HG02840 (cell line): ENCODE measurements at regions not wholly inside any gene's neighbourhood (a gene's known extent, or its start where the extent isn't known, plus 50 kb on each side); places are given as distances from the start of the nearest gene placed in this dataset.
"Not testable (repeated sequence)": the region's sequence is repeated elsewhere in the genome, so short reads cannot be mapped to it uniquely, and the experiment has no call there.

Source experiments
- ATAC-seq: cut with Tn5 transposase; IDR thresholded peaks from one replicate; pipeline ENCODE4 v1.9.1; 2021; ENCODE audit warnings: mild to moderate bottlenecking, moderate library complexity, moderate number of reproducible peaks; ENCODE audit not compliant: unreplicated experiment, low FRiP score

DNA sequence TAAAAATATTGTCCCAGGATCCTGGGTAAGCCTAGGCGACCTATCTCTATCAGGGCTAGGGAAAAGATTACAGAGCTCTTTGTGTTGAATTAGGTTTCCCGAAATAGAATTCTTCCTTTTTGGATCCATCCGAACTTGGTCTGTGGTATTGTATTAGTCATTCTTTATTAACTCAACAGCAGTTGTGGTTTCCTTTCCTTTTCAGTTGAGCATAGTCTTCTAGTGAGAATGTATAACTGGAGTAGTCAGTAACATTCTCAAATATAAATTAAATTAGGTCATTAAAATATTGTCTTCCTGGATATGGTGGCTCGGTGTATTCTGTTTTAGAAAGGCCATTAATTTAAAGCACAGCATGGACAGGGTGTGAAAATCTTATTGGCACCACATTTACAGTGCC lies 520.4 kb downstream of the NLGN4X start:
- no peak for ATAC-seq

DNA sequence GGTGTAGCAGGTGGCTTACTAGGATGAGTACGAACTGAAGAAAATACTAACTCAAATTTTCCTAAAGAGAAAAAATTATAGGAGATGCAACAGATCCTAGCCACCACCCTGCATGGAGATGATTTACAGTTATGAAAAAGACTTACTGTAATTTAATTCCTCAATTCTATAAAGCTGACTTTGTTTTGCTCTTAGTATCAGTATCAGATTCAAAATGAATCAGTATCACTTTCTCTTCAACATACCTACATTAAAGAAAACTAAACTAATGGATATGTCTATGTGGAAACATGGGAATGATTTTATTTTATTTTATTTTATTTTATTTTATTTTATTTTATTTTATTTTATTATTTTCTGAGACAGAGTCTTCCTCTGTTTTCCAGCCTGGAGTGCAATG lies 525.8 kb downstream of the NLGN4X start:
- ATAC-seq: no peak

GRCh38 chrX:5695971-5696370 lies 532.7 kb downstream of the NLGN4X start:
- no peak for ATAC-seq

DNA sequence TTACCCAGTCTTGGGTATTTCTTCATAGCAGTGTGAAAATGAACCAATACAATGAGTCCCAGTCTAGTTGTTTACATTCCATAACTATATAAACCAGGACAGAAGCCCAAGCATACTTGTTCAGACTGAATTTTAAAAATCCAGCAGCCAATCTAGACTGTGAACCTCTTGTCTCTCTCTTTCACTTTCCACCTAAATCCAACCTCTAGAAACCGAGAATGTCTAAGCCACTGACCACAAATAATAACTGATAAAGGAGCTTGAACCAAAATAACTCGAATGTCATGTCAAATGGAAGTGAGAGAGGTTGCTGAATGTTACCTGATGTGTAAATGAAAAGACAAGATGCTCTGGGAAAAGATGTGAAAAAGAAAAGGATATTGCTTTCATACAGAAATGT lies 544.7 kb downstream of the NLGN4X start:
- no peak for ATAC-seq

DNA sequence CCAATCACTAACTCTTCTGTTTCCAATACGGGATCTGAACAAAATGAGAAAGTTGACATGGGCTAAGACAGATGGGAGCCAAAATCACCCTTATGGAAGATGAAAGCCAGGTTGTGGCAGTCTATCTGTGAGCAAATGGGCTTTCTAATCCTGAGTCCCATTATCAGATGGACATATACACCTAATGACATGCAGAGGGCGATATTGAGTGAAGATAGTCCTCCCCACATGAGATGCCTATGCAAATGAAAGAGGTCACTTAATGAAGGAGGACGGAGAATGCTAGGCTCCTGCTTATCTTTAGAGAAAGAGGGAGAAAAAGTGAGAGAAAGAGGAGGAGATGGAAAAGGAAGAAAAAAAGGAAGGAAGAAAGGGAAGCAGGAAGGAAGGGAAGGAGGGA lies 547.5 kb downstream of the NLGN4X start:
- no peak for ATAC-seq

DNA sequence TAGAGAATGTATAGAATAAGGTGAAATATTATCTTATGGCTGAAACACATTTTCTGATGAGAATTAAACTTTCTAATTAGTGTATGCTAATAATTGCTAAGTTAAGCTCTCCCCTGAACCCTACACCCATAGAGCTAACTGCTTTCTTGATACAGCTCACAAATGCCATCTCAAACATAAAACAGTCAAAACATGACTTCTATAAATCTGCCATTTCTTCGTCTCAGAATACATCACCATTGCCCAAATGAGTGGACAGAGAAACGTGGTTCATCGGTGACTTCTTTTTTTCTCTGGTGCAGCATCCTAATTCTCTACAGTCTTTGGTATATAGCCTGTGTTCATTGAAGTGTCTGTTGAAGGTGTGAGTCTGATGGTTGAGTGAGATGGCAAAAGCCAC lies 554.6 kb downstream of the NLGN4X start:
- no peak for ATAC-seq

DNA sequence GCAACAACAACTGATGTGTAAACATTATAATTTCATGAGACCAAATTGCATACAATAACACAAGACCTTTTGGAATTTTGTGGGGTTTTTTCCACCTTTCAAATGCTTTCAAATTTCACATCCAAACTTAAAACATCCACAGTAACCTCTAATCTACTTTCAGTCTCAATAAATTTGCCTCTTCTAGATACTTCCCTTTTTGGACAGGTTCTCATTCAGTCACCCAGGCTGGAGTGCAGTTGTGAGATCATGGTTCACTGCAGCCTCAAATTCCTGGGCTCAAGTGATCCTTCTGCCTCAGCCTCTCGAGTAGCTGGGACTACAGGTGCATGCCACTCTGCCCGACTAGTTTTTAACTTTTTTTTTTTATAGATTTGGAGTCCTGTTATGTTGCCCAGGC lies 556.6 kb downstream of the NLGN4X start:
- no peak for ATAC-seq

DNA sequence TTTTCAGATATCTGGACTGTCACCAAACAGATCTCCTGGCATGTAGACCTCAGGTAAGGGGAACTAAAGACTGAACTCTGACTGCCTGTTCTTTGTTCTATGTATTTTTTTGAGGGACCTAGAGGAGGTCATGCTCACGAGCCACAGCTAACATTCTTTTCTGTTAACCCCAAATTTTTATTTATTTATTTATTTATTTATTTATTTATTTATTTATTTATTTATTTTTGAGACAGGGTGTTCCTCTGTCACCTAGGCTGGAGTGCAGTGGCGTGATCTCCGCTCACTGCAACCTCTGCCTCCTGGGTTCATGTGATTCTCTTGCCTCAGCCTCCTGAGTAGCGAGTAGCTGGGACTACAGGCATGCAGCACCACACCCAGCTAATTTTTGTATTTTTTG lies 562.0 kb downstream of the NLGN4X start:
- ATAC-seq: not testable (repeated sequence)

GRCh38 chrX:5656544-5656943 lies 572.1 kb downstream of the NLGN4X start:
- ATAC-seq: no peak

DNA sequence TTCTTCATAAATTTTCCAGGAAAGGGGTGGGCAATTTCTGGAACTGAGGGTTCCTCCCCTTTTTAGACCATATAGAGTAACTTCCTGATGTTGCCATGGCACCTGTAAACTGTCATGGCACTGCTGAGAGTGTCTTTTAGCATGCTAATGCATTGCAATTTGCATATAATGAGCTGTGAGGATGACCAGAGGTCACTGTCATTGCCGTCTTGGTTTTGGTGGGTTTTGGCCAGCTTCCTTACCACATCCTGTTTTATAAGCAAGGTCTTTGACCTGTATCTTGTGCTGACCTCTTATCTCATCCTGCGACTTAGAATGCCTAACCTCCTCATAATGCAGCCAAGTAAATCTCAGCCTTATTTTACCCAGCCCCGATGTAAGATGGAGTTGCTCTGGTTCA lies 577.8 kb downstream of the NLGN4X start:
- no peak for ATAC-seq

- ATAC-seq: no peak
These were observed 579.6 kb downstream of the NLGN4X start for GRCh38 chrX:5648941-5649568.

DNA sequence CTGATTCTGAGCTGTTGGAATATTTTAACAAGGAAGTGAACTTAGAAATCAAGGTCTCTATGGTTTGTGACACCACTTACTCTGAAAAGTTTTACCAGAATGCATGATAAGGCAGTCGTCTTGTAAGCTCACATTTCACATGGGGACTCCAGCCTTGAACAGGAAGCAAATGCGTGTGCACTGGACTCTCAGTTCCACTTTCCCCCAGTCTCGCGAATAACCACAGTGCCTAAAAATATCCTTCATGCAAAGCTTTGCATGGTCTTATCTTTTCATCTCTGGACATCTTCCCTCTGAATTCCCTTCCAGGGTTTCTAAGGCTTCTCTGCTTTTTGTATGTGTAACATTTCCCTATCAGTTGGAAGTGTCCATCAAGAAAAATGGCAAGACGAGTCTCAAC lies 581.8 kb downstream of the NLGN4X start:
- ATAC-seq: peak; percentile 96

DNA sequence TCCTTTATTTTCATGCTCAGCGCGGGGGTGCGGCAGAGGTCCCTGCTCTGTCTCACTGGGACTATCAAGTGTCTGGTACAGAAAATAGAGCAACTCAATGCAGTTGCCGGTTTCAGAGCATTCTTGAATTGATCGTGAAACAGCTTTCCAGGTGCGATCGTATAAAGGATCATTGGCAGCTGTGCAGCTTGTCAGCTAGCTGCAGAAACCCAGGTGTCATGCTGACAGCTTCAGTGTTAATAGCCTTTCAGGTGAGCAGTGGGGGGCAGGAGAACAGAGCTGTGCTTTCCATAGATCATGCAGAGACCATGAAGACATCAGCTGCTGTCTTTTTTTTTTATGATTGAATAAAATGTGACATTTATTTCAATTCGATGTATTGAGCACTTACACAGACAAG lies 583.9 kb downstream of the NLGN4X start:
- ATAC-seq: no peak

DNA sequence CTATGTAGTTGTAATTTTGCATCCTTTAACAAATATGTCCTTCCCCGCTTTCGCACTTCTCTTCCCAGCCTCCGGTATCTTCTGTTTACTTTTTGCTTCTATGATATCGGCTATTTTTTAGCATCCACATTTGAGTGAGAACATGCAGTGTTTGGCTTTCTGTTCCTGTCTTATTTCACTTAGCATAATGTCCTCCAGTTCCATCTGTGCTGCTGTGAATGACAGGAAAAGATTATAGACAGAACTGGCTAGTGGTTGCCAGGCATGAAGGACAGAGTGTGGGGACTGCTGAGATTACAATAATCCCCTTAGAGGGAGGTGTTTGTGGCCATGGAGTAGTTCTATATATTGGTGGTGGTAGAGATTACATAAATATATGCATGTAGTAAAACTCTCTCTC lies 588.6 kb downstream of the NLGN4X start:
- ATAC-seq: no peak

DNA sequence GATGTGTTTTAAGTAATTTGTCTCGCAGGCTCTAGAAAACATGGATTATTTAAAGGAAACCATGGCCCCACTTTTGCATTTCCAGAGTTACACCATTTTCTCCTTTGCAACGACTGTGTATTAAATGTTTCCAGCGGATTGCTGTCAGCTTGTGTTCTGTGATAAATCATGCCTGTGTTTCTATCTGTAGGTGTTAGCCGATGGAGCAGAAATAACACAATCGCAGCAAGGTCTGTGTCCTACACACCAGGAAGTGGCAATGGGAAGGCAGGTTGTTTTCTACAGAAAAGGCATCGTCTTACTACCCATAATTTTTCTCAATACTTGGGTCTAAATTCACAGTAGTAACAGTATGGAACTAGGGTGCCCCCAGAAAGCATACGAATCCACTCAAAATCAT lies 590.1 kb downstream of the NLGN4X start:
- ATAC-seq: no peak

- ATAC-seq: no peak
These were observed 595.8 kb downstream of the NLGN4X start for GRCh38 chrX:5632887-5633286.

DNA sequence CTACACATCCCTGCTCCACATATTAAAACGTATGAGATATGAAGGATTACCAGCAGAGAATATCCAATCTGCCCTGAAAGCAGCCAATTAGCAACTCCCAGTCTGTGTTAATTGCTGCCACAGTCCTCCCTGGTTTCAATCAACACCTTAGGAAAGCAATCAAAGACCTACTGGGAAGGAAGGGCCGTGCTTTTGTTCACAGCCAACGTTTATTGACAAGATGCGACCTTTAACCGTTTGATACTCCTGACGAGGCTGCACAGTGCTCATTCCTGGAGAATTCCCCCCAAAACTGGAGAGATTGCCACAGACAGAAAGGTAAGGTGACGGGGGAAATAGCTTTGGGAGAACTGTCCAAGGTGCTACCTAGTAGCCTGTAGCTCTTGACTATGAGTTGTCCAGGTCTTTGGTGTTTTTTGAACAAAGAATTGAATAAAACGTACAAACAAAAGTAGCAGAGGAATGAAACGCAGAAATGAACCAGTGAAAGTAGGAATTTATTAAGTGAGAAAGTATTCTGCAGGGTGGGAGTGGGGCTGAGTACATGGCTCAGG lies 596.5 kb downstream of the NLGN4X start:
- no peak for ATAC-seq

- ATAC-seq: no peak
These were observed 611.0 kb downstream of the NLGN4X start for GRCh38 chrX:5617666-5618065.

DNA sequence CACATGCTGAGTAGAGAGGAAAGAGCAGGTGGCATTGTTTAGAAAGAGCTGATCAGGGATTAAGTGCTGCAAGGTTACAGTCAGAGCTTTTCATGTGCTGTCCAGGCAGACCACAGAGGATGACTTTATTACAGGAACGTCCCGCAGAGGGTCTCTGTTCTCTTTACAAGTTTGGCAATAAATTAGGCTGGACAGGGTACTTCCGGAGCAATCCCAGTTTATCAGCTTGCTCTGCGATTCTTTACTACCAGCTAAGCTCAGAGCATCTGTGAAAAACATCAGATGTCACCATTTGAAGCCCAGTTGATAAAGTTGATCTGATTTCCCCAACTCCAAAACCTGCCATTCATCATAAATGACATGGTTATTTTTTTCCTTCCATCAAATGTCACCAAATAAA lies 633.1 kb downstream of the NLGN4X start:
- no peak for ATAC-seq

DNA sequence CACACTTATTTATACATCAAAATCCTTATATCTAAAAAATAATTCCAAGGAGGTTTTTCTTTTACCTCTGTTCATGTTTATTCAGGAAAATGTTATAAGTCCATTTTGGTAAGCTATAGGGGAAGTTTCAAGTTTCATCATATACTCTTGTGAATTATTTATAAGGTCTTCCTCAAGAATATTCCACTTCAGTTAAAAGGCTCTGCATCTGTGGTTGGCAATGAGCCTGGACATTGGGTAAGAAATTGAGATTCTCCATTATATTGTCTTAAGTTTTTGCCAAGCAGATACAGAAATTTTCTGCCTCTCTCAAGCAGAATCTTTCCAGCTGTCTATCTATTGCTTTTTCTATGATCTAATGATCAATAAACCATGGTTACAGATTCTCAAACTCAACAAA lies 641.9 kb downstream of the NLGN4X start:
- no peak for ATAC-seq

DNA sequence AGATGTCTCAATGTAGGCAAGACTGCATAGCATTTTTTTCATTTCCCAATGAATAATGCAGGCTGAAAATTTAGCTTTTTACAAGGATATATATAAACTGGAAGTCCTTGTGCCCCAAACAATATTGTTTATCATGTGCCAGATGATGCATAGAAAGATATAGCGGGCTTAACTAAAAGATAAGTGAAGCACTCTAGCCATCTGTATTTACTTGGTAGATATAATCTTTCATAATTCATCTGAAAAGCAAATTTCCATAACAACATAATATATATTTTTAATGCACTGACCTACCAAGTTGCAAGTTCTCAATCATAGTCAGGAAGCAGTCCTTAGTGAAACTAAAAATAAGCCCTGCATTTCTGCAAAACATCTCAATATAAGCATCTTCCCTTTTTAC lies 653.3 kb downstream of the NLGN4X start:
- no peak for ATAC-seq

GRCh38 chrX:5568934-5569333 lies 659.7 kb downstream of the NLGN4X start:
- no peak for ATAC-seq

DNA sequence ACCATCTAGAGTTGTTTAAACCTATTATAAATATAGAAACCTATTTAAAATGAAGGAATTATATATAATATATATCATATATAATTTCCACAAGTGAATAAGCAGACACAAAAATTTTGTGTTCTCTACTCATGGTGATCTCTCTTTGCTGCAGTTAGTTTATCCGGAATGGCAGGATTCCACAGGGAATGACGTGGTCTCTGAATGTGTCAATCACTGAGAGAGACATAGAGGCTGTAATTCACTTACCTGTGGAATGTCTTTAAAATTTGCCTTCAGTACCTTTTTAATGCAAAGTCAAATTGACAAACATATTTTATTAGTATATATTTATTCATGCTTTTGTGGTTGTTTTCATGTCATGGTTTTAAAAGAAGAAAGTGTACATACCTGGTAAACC lies 669.3 kb downstream of the NLGN4X start:
- ATAC-seq: no peak
